MG63 (cell line): ENCODE measurements at regions not wholly inside any gene's neighbourhood (a gene's known extent, or its start where the extent isn't known, plus 50 kb on each side); places are given as distances from the start of the nearest gene placed in this dataset.
"Not testable (repeated sequence)": the region's sequence is repeated elsewhere in the genome, so short reads cannot be mapped to it uniquely, and the experiment has no call there.

Experiments used
- DNase-seq: peaks from one replicate; pipeline ENCODE4 v3.0.0-alpha.2; 2020
- H3K27me3 ChIP-seq: fragments of 250-450 bp; sonication (Bioruptor Pico); 2 replicates; pipeline ENCODE4 v1.5.1; 2020; ENCODE audit warnings: mild to moderate bottlenecking, moderate library complexity
- H3K36me3 ChIP-seq: fragments of 250-450 bp; sonication (Bioruptor Pico); 2 replicates; pipeline ENCODE4 v1.5.1; 2020; ENCODE audit warnings: mild to moderate bottlenecking, moderate library complexity
- H3K4me3 ChIP-seq: fragments of 250-450 bp; sonication (Bioruptor Pico); 2 replicates; pipeline ENCODE4 v1.5.1; 2020; ENCODE audit warnings: mild to moderate bottlenecking, moderate library complexity
- H3K9me3 ChIP-seq: fragments of 250-450 bp; sonication (Bioruptor Pico); 2 replicates; pipeline ENCODE4 v1.5.1; 2020; ENCODE audit warnings: mild to moderate bottlenecking, moderate library complexity

DNA sequence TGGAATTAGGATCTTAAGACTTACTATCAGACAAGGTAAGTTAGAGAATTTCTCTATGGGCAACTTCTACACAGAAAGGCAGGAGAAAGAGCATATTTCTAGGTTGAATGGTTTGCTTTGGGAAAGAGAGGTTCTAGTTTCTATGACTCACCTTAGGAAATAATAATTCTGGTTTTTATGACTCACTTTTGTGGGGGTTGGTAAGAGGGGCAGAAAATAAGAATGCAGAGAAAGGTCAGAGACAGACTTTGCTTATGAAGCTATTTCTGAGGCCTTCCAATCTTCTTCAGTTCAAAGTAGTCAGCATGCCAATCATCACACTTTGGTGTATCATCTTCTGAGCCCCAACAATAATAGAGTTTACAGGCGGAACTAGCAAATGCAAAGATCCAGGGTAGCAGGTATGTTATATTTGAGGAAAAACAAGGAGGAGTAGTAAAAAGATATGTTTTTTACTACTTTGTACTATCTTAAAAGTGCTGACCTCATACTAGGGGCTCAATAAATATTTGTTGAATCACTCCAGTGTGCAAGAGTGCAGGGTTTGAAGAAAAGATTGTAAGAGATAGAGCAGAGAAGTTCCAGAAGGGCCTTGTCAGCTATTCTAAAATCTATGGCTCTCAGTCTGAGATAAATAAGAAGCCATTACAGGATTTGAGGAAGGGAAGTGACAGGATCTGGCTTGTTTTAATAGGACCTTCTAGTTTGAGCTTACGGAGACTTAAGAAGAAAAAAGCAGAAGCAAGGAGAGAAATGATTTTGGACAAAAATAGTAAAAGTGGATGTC lies 56.7 kb upstream of the LRFN5 start:
- Histone ChIP-seq H3K27me3 (no peaks in the 10 kb centered on the region), H3K4me3 (no peak overlapping the region), H3K36me3 (no peaks in the 10 kb centered on the region), H3K9me3 (no peaks in the 10 kb centered on the region)
- no peak for DNase-seq

DNA sequence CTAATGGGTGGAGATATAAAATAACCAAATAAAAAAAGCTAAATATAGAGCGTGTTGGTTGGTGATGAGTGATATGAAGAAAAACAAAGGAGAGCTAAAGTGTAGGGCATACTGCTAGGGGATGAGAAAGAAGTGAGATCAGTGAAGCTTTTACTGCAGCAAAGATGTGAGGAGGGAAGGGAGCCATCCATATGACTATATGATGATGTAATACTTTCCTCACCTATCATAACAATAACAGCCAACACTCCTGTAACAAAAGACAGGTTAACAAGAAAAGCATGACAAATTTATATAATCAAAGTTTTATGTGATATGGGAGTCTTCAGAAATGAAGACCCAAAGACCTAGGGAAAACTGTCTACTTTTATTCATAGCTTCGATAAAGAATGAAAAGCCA lies 57.4 kb upstream of the LRFN5 start:
- H3K4me3 ChIP-seq = no peak overlapping the region
- H3K27me3 ChIP-seq = no peaks in the 10 kb centered on the region
- H3K36me3 ChIP-seq = no peaks in the 10 kb centered on the region
- DNase-seq = no peak
- H3K9me3 ChIP-seq = no peaks in the 10 kb centered on the region

DNA sequence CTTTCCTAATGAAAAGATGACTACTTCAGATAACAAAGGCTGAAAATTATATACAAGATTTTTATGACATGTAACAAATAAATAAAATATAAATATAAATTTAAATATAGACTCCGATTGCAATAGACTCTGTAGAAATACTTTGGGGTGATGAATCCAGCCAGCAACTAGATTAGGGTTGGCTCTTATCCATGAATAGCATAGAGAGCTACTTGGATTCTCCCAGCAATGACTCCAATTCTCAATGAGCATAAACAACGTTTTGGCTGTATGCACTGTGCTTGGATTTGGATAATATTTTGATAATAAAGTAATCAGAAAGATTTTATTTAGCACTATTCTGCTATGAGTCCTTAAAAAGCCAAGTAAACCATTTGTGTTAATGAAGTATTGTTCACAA lies 58.0 kb upstream of the LRFN5 start:
- Histone ChIP-seq H3K4me3 (no peak overlapping the region), H3K9me3 (no peaks in the 10 kb centered on the region), H3K27me3 (no peaks in the 10 kb centered on the region), H3K36me3 (no peaks in the 10 kb centered on the region)
- DNase-seq = no peak

DNA sequence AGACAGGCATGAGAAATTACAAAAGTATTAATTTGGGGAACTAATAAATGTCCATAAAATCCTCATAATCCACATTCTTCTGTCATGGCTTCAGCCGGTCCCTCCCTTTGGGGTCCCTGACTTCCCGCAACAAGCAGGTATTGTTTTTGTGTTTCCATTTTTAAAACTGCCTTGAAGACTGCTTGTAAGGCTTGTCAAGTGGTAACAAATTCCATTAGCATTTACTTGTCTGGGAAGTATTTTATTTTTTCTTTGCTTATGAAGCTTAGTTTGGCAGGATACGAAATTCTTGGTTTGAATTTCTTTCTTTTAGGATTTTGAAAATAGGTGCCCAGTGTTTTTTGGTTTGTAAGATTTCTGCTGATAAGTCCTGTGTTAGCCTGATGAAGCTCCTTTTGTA lies 65.3 kb upstream of the LRFN5 start:
- no peaks in the 10 kb centered on the region for H3K36me3 ChIP-seq
- DNase-seq = no peak
- H3K9me3 ChIP-seq = no peaks in the 10 kb centered on the region
- H3K4me3 ChIP-seq = no peak overlapping the region
- no peaks in the 10 kb centered on the region for H3K27me3 ChIP-seq

DNA sequence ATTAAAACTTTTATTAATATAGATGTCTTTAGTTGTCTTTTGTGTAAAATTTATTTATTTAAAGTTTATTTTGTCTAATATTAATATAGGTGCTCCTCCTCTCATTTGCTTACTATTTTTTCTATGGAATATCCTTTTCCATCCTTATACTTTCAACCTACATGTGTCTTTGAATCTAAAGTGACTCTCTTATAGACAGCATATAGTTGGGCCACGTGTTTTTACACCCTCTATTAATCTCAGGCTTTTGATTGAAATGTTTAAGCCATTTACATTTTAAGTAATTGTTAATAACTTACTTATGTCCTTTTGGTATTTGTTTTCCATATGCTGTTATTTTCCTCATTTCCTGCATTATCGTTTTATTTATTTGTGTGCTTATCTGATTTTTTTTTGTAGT lies 74.4 kb upstream of the LRFN5 start:
- no peaks in the 10 kb centered on the region for H3K27me3 ChIP-seq
- DNase-seq = no peak
- H3K36me3 ChIP-seq = no peaks in the 10 kb centered on the region
- no peak overlapping the region for H3K4me3 ChIP-seq
- H3K9me3 ChIP-seq = no peaks in the 10 kb centered on the region

DNA sequence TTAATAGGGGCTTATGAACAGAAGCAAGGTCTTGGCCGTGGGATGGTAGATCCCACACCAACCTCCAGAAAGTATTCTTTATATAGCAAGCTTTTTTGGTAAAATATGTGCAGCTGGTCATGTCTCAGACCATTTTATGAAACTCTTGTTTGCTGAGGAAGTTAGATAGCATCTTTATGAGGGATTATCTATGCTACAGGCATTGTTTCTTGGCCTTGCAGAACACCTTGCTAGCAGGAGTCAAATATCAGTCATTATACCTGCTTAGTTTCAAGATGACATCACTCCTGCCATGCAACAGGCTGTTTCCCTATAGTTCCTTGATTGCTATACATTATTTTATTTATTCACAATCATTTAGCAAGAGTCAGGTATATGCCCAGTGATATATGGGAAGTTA lies 84.8 kb upstream of the LRFN5 start:
- Histone ChIP-seq H3K36me3 (no peaks in the 10 kb centered on the region), H3K4me3 (no peak overlapping the region), H3K27me3 (no peaks in the 10 kb centered on the region), H3K9me3 (no peaks in the 10 kb centered on the region)
- DNase-seq = no peak

DNA sequence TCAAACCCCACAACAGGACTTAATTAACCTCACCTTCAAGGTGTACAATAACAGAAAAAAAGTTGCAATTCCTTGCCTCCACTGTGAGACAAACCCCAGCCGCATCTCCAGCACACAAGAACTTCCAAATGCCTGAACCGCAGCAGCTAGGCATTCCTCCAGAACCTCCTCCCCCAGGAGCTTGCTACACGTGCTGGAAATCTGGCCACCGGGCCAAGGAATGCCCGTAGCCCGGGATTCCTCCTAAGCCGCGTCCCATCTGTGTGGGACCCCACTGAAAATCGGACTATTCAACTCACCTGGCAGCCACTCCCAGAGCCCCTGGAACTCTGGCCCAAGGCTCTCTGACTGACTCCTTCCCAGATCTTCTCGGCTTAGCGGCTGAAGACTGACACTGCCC lies 88.6 kb upstream of the LRFN5 start:
- not testable (repeated sequence) for H3K36me3 ChIP-seq, H3K4me3 ChIP-seq, H3K9me3 ChIP-seq, DNase-seq, H3K27me3 ChIP-seq

GRCh38 chr14:41506552-41506951 lies 100.1 kb upstream of the LRFN5 start:
- DNase-seq = no peak
- Histone ChIP-seq H3K4me3 (no peak overlapping the region), H3K27me3 (no peaks in the 10 kb centered on the region), H3K9me3 (no peaks in the 10 kb centered on the region), H3K36me3 (no peaks in the 10 kb centered on the region)

DNA sequence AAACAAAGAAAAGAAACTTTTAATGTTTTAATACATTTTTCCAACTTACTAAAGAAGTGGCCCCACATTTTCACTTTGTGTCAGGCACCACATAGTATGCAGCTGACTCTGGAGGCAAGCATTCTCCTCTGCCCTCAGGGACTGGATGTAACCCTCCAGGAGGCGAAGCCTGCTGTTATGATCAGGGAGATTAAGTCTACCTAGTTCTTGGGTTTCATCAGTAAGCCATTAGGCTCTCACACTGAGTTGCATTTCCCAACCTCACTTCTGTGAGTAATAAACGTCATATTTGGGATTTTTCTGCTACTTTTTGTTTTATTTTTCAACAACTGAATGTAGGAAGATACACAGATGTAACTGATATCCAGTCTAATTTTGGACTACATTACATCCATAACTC lies 101.2 kb upstream of the LRFN5 start:
- no peak overlapping the region for H3K4me3 ChIP-seq
- DNase-seq = no peak
- no peaks in the 10 kb centered on the region for H3K9me3 ChIP-seq
- no peaks in the 10 kb centered on the region for H3K36me3 ChIP-seq
- H3K27me3 ChIP-seq = no peaks in the 10 kb centered on the region

- no peaks in the 10 kb centered on the region for H3K9me3 ChIP-seq
- DNase-seq = no peak
- H3K4me3 ChIP-seq = no peak overlapping the region
- no peaks in the 10 kb centered on the region for H3K27me3 ChIP-seq
- H3K36me3 ChIP-seq = no peaks in the 10 kb centered on the region
These were observed 107.7 kb upstream of the LRFN5 start for GRCh38 chr14:41498959-41499358.

GRCh38 chr14:41490323-41490722 lies 116.4 kb upstream of the LRFN5 start:
- no peak for DNase-seq
- H3K27me3 ChIP-seq = no peaks in the 10 kb centered on the region
- no peaks in the 10 kb centered on the region for H3K36me3 ChIP-seq
- no peak overlapping the region for H3K4me3 ChIP-seq
- no peaks in the 10 kb centered on the region for H3K9me3 ChIP-seq

- H3K27me3 ChIP-seq = no peaks in the 10 kb centered on the region
- H3K9me3 ChIP-seq = no peaks in the 10 kb centered on the region
- H3K4me3 ChIP-seq = no peak overlapping the region
- H3K36me3 ChIP-seq = no peaks in the 10 kb centered on the region
- DNase-seq = no peak
These were observed 117.2 kb upstream of the LRFN5 start for GRCh38 chr14:41489315-41489972.

GRCh38 chr14:41488401-41488800 lies 118.3 kb upstream of the LRFN5 start:
- Histone ChIP-seq H3K36me3 (no peaks in the 10 kb centered on the region), H3K9me3 (no peaks in the 10 kb centered on the region), H3K4me3 (no peak overlapping the region), H3K27me3 (no peaks in the 10 kb centered on the region)
- no peak for DNase-seq

DNA sequence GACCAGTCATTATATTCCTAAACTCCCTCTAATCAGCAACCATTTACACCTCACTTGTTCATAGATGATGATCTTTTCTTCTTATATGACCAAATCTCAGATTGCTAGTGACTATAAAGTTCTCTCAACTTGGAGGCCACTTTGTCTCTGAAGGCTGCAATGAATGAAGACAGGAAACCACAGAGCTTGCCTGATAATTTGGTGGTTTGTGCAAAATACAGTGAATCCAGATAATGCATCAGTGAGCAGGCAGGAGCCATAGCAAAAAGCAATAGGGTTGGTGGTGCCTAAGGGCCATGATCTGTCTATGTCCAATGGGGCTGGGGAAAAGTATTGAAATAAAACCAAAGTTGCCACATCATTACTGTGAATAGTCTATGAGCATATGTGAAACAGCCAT lies 123.8 kb upstream of the LRFN5 start:
- DNase-seq = no peak
- Histone ChIP-seq H3K4me3 (no peak overlapping the region), H3K27me3 (no peaks in the 10 kb centered on the region), H3K9me3 (no peaks in the 10 kb centered on the region), H3K36me3 (no peaks in the 10 kb centered on the region)

- H3K9me3 ChIP-seq = no peaks in the 10 kb centered on the region
- DNase-seq = no peak
- no peaks in the 10 kb centered on the region for H3K27me3 ChIP-seq
- H3K36me3 ChIP-seq = no peaks in the 10 kb centered on the region
- no peak overlapping the region for H3K4me3 ChIP-seq
These were observed 130.2 kb upstream of the LRFN5 start for GRCh38 chr14:41476526-41476925.

DNA sequence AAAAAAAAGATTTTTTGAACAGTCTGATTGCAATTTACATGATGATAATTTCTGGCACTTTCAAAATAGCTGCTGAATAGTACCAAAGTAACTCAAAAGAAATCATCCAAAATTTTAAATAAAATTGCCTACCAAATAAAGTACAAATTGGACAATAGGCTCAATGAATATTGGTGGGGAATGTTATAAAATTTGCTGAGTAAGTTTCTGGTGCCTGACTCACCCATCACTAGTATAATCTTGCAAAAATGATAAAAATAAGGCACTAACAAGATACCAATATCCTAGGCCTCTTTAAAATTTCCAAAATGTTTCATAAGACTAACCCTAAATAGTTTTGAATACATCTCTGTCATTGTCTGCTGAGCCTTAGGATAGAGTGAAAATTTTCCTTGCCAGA lies 145.3 kb upstream of the LRFN5 start:
- no peak overlapping the region for H3K4me3 ChIP-seq
- H3K36me3 ChIP-seq = no peaks in the 10 kb centered on the region
- no peaks in the 10 kb centered on the region for H3K9me3 ChIP-seq
- H3K27me3 ChIP-seq = no peaks in the 10 kb centered on the region
- DNase-seq = no peak

DNA sequence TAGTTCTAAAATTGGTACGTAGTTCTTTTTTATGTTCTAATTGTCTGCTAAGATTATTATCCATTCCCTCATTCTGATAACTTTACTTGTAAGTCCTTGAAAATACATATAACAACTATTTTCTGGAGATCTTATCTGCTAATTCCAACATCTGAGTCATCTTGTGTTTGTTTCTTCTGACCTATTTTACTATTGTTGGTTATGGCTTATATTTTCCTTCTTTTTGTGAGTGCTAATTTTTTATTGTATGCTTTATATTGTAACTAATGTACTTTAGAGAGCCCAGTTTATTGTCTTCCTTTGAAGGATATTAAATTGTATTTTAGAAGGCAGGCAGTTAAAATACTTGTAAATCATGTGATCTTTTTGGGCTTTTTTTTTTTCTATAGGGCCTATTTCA lies 149.3 kb upstream of the LRFN5 start:
- DNase-seq = no peak
- Histone ChIP-seq H3K27me3 (no peaks in the 10 kb centered on the region), H3K9me3 (no peaks in the 10 kb centered on the region), H3K4me3 (no peak overlapping the region), H3K36me3 (no peaks in the 10 kb centered on the region)

DNA sequence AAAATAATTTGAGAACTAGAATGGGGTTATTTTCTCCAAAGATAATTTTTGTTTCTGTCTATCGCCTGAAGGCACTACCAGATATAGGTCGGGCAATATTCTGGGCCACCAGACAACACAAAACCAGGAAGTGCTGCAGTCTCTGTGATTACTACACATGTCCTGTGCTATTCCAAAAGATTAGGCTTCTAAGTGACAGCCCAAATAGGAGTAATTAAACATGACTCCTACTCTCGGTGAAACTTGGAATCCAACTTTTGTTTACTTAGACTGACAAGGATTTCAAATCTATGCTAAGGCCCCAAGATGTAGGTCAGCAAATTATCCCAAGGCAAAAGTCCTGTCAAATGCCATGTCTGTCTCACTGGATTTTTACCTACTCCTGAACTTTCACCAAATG lies 157.6 kb upstream of the LRFN5 start:
- Histone ChIP-seq H3K27me3 (no peaks in the 10 kb centered on the region), H3K36me3 (no peaks in the 10 kb centered on the region), H3K9me3 (no peaks in the 10 kb centered on the region), H3K4me3 (no peak overlapping the region)
- DNase-seq = no peak
